IMR-90 (cell line): ENCODE measurements at regions not wholly inside any gene's neighbourhood (a gene's known extent, or its start where the extent isn't known, plus 50 kb on each side); places are given as distances from the start of the nearest gene placed in this dataset.

Experiments used
- ATAC-seq: fragments of 200-7000 bp; cut with Tn5 transposase; 2 replicates; pipeline ENCODE4 v1.9.1; 2020; ENCODE audit warnings: low read depth, mild to moderate bottlenecking, moderate library complexity
- BruUV-seq: library from RNA; stranded (reverse); fragments of 400-500 nt; replicated peaks from 2 replicates; lab custom pipeline; 2021; lab: Mats Ljungman, UMichigan
- CTCF ChIA-PET: fragments of 300-600 bp; formaldehyde crosslinking; extraction: SDS; loops from one replicate; lab custom pipeline; 2021; ENCODE audit warnings: antibody characterized with exemption; lab: Yijun Ruan, JAX
- POLR2A ChIA-PET: fragments of 300-600 bp; sonication (Branson Sonifier 250); formaldehyde crosslinking; loops from one replicate; lab custom pipeline; 2022; ENCODE audit warnings: antibody characterized with exemption; ENCODE audit not compliant: unreplicated experiment; lab: Charles Lee
- DNase-seq: peaks from one replicate; pipeline ENCODE4 v3.0.0; 2013
- H2AFZ ChIP-seq: replicated peaks from 2 replicates; pipeline ENCODE3; 2013; ENCODE audit warnings: low read length, mild to moderate bottlenecking; ENCODE audit not compliant: poor library complexity
- H2AK5ac ChIP-seq: 2 replicates; pipeline ENCODE4 v1.6.1; 2013; ENCODE audit warnings: low read depth, low read length, inconsistent platforms
- H2AK9ac ChIP-seq: replicated peaks from 2 replicates; pipeline ENCODE3; 2013; ENCODE audit warnings: mild to moderate bottlenecking, low read depth, low read length, moderate library complexity; ENCODE audit not compliant: poor library complexity
- H2BK120ac ChIP-seq: 2 replicates; pipeline ENCODE4 v1.6.1; 2013; ENCODE audit warnings: low read depth, low read length, inconsistent platforms
- H2BK15ac ChIP-seq: 3 replicates; pipeline ENCODE4 v1.6.1; 2013; ENCODE audit warnings: low read depth, low read length, inconsistent platforms
- H2BK20ac ChIP-seq: 2 replicates; pipeline ENCODE4 v1.6.1; 2013; ENCODE audit warnings: low read depth, mild to moderate bottlenecking, inconsistent platforms, low read length, moderate library complexity
- H2BK5ac ChIP-seq: 2 replicates; pipeline ENCODE4 v1.6.1; 2013; ENCODE audit warnings: mild to moderate bottlenecking, low read depth, low read length, inconsistent platforms; ENCODE audit not compliant: poor library complexity, severe bottlenecking
- H3K14ac ChIP-seq: replicated peaks from 2 replicates; pipeline ENCODE4 v1.6.1; 2013; ENCODE audit warnings: low read depth, low read length, inconsistent platforms
- H3K18ac ChIP-seq: 2 replicates; pipeline ENCODE4 v1.6.1; 2013; ENCODE audit warnings: low read depth, low read length, control low read depth
- H3K23ac ChIP-seq: 2 replicates; pipeline ENCODE4 v1.6.1; 2013; ENCODE audit warnings: low read depth, low read length, inconsistent platforms
- H3K27ac ChIP-seq: 2 replicates; pipeline ENCODE4 v1.5.1; 2013; ENCODE audit warnings: mild to moderate bottlenecking, control low read depth, low read length; ENCODE audit not compliant: insufficient read depth
- H3K27me3 ChIP-seq: 2 replicates; pipeline ENCODE4 v1.6.1; 2013; ENCODE audit warnings: low read length; ENCODE audit not compliant: control insufficient read depth, insufficient read depth
- H3K36me3 ChIP-seq: 2 replicates; pipeline ENCODE4 v1.6.1; 2013; ENCODE audit warnings: low read length, mixed read lengths; ENCODE audit not compliant: control insufficient read depth, insufficient read depth
- H3K4ac ChIP-seq: 2 replicates; pipeline ENCODE4 v1.6.1; 2013; ENCODE audit warnings: low read depth, low read length, inconsistent platforms
- H3K4me1 ChIP-seq: 2 replicates; pipeline ENCODE4 v1.6.1; 2013; ENCODE audit warnings: low read length, mixed read lengths; ENCODE audit not compliant: control insufficient read depth, insufficient read depth
- H3K4me2 ChIP-seq: 2 replicates; pipeline ENCODE4 v1.6.1; 2013; ENCODE audit warnings: low read depth, mild to moderate bottlenecking, control low read depth, low read length, moderate library complexity
- H3K4me3 ChIP-seq: 2 replicates; pipeline ENCODE4 v1.5.1; 2013; ENCODE audit warnings: low read depth, mild to moderate bottlenecking, control low read depth, low read length, moderate library complexity; ENCODE audit not compliant: insufficient read depth
- H3K56ac ChIP-seq: 2 replicates; pipeline ENCODE4 v1.6.1; 2013; ENCODE audit warnings: low read length, inconsistent platforms; ENCODE audit not compliant: insufficient read depth; ENCODE audit errors: extremely low read depth
- H3K79me1 ChIP-seq, 2 experiments: 2 replicates each; pipeline ENCODE4 v1.6.1; 2013; ENCODE audit warnings: low read length in 2 of 2, inconsistent platforms in 1 of 2, low read depth in 1 of 2
- H3K9ac ChIP-seq: 2 replicates; pipeline ENCODE4 v1.6.1; 2013; ENCODE audit warnings: low read depth, low read length, control low read depth
- H3K9me1 ChIP-seq: 2 replicates; pipeline ENCODE4 v1.6.1; 2013; ENCODE audit warnings: low read length, inconsistent platforms; ENCODE audit not compliant: insufficient read depth
- H3K9me3 ChIP-seq: 2 replicates; pipeline ENCODE4 v1.6.1; 2013; ENCODE audit warnings: low read length; ENCODE audit not compliant: control insufficient read depth, insufficient read depth
- H4K20me1 ChIP-seq: 2 replicates; pipeline ENCODE4 v1.6.1; 2013; ENCODE audit warnings: low read length, inconsistent platforms; ENCODE audit not compliant: insufficient read depth
- H4K5ac ChIP-seq: 2 replicates; pipeline ENCODE4 v1.6.1; 2013; ENCODE audit warnings: mild to moderate bottlenecking, low read depth, low read length, control low read depth
- H4K8ac ChIP-seq, 2 experiments: 2 replicates each; pipeline ENCODE4 v1.6.1; 2013; ENCODE audit warnings: low read depth in 2 of 2, low read length in 2 of 2, control low read depth in 1 of 2, inconsistent platforms in 1 of 2
- H4K91ac ChIP-seq: 2 replicates; pipeline ENCODE4 v1.6.1; 2013; ENCODE audit warnings: low read depth, low read length, inconsistent platforms; ENCODE audit not compliant: insufficient read depth
- CHD1 ChIP-seq: IDR thresholded peaks from 2 replicates; pipeline ENCODE4 v1.6.1; 2012; ENCODE audit warnings: low read depth, low read length, improper control_type of control experiment
- FOS ChIP-seq: fragments of 150-350 bp; IDR thresholded peaks from 2 replicates; pipeline ENCODE4 v1.6.1; 2016; ENCODE audit warnings: low read depth, low read length
- MXI1 ChIP-seq: IDR thresholded peaks from 2 replicates; pipeline ENCODE4 v1.6.1; 2012; ENCODE audit warnings: low read depth, mild to moderate bottlenecking, low read length, moderate library complexity, borderline replicate concordance
- NFE2L2 ChIP-seq: fragments of 150-350 bp; IDR thresholded peaks from 2 replicates; pipeline ENCODE4 v1.6.1; 2016; ENCODE audit warnings: low read depth, mild to moderate bottlenecking, low read length
- RAD21 ChIP-seq: IDR thresholded peaks from 2 replicates; pipeline ENCODE4 v1.6.1; 2012; ENCODE audit warnings: low read length, improper control_type of control experiment
- RCOR1 ChIP-seq: IDR thresholded peaks from 2 replicates; pipeline ENCODE4 v1.6.1; 2012; ENCODE audit warnings: mild to moderate bottlenecking, low read length, improper control_type of control experiment; ENCODE audit not compliant: insufficient replicate concordance
- WGBS, 2 experiments: methylation state at CpG; one replicate each; pipeline versions ENCODE4 v1.1.5 to v1.1.7; 2013; ENCODE audit warnings: missing lambda C conversion rate in 2 of 2; ENCODE audit not compliant: insufficient read length in 1 of 2; ENCODE audit errors: extremely low coverage in 2 of 2; 5-methylcytosine and 5-hydroxymethylcytosine counted together
- dilution Hi-C: fragments of 300-500 bp; cut with HindIII; formaldehyde crosslinking; loops from one replicate; pipeline ENCODE4 v1.14.3; 2018; ENCODE audit warnings: low sequenced_read_pairs; ENCODE audit not compliant: unreplicated experiment
- in situ Hi-C: fragments of 300-500 bp; cut with MboI; formaldehyde crosslinking; loops from 3 replicates; pipeline ENCODE4 v1.14.3; 2019; ENCODE audit warnings: low sequenced_read_pairs, inconsistent platforms, mixed read lengths
- intact Hi-C: fragments of 100-400 bp; cut with micrococcal nuclease; formaldehyde crosslinking; loops from 2 replicates; pipeline ENCODE4 v1.10.0; 2022

GRCh38 chr11:100498780-100499179 is 188.3 kb upstream of the ARHGAP42 start:
- Histone ChIP-seq H3K56ac (no peak overlapping the region), H2AK5ac (no peak overlapping the region), H3K18ac (no peak overlapping the region), H3K9ac (no peak overlapping the region), H2BK120ac (no peak overlapping the region), H2BK20ac (no peak overlapping the region), H3K4me2 (no peak overlapping the region), H3K79me1 (no peaks in the 10 kb centered on the region), H3K9me3 (no peaks in the 10 kb centered on the region), H2BK5ac (no peak overlapping the region), H4K5ac (no peak overlapping the region), H4K8ac (no peak overlapping the region), H3K4ac (no peak overlapping the region), H4K20me1 (no peaks in the 10 kb centered on the region), H3K27ac (no peak overlapping the region), H3K14ac (no peak overlapping the region), H2AK9ac (no peak overlapping the region), H3K9me1 (no peaks in the 10 kb centered on the region), H3K4me1 (no peaks in the 10 kb centered on the region), H3K27me3 (no peaks in the 10 kb centered on the region), H2BK15ac (no peak overlapping the region), H4K91ac (no peak overlapping the region), H2AFZ (no peak overlapping the region), H3K23ac (no peak overlapping the region), H3K4me3 (no peak overlapping the region), H3K36me3 (no peaks in the 10 kb centered on the region)
- no peak for ATAC-seq
- ChIA-PET POLR2A (no interaction called here), CTCF (interaction anchor here (0.6 kb wide), 1 partner anchor 143 kb away, joined by 3 read pairs; no protein-coding TSS in a partner anchor)
- in situ Hi-C loops (no loop called here), intact Hi-C loops (no loop called here), dilution Hi-C loops (no loop called here)
- no CpG with 5 or more reads among the region's 3 CpGs for WGBS, 2 experiments
- BruUV-seq = no TSS peak
- TF ChIP-seq CHD1 (no peak), MXI1 (no peak), FOS (no peak), RCOR1 (no peak), RAD21 (no peak), NFE2L2 (no peak)
- no peak for DNase-seq
